NCI-H2171 treated with DMSO at 0.1 percent for 48 hours (cell line): ENCODE measurements at regions not wholly inside any gene's neighbourhood (a gene's known extent, or its start where the extent isn't known, plus 50 kb on each side); places are given as distances from the start of the nearest gene placed in this dataset.
A peak's percentile ranks its signal among the peaks of the same experiment; 100 is the strongest.
"Not testable (repeated sequence)": the region's sequence is repeated elsewhere in the genome, so short reads cannot be mapped to it uniquely, and the experiment has no call there.

Source experiments
- DNase-seq: peaks from one replicate; lab custom pipeline; 2025; lab: John Stamatoyannopoulos, UW

DNA sequence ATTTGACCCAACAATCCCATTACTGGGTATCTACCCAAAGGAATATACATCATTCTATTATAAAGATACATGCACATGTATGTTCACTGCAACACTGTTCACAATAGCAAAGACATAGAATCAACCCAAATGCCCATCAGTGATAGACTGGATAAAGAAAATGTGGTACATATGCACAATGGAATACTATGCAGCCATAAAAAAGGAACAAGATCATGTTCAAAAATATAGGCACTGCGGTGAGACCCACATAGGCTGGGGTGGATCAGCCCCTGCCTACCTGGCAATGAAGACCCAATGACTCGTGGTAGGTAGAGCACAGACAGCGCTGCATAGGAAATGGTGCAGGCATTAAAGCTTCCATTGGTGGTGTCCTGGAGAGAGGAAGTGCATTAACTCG is 88.6 kb upstream of the NFIL3 start:
- DNase-seq: not testable (repeated sequence)

DNA sequence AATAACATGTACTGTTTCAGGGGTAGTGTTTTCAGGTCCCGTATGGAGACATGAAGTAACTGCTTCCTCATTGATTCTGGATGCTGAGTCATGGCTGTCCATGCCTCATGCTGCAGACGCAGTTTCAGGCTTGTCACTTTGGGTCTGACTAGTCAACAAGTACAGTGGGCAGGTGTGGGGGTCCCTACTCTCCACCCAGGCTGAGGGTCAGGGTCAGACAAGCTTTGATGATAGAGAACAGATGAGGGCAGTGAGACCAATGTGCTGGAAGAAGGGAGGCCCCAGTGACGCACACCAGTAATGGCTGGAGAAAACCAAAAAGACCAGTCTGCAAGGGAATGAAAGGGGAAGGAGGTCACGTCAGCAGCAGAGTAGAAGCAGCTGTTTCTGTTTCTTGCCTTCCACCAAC is 80.0 kb upstream of the NFIL3 start:
- DNase-seq: no peak

DNA sequence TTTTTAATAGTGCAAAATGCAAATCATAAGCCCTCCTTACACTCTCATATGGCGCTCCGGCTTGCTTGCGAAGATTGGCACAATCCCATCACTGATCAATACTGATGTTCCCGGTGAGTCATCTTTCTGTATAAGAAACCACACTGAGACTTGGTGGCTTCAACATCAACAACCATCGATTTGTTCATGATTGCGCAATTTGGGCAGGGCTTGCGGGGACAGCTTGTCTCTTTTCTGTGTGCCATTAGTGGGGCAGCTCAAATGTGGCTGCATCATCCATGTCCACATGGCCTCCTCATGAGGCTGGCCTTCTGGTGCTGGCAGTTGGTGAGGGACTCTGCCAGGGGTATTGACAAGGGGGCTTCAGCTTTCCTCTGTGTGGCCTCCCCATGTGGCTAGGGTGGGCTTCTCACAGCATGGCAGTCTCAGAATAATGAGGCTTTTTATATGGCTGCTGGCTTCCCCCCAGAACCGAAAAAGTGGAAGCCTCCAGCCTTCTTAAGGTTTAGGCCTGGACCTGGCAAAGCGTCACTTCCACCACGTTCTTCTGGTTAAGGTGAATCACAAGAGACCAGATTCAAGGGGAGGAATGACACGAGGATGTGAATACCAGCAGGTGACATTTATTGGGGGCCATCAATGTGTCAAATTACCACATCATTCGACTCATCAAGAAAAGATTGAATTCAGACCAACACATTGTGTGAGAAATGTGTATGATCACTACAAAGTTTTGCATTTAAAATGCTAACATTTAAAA is 79.5 kb upstream of the NFIL3 start:
- DNase-seq: no peak

DNA sequence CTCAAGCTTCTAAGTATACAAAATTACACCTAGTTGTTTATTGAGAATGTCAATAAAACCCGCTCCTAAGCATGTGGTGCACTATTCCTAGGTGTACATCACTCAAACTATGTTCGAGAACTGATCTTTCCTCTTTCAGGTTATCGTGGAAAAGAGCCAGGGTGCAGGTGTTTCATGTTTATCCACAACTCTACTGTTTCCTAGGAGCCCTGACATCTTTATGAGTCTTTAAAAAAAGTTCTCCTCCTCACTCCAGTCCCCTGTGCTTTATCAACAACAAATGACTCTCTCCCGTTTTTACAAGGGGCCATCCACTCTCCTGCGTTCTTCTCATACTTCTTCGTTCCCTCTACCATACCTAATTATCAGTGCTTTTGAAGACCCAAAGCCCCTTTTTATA is 78.8 kb upstream of the NFIL3 start:
- no peak for DNase-seq

DNA sequence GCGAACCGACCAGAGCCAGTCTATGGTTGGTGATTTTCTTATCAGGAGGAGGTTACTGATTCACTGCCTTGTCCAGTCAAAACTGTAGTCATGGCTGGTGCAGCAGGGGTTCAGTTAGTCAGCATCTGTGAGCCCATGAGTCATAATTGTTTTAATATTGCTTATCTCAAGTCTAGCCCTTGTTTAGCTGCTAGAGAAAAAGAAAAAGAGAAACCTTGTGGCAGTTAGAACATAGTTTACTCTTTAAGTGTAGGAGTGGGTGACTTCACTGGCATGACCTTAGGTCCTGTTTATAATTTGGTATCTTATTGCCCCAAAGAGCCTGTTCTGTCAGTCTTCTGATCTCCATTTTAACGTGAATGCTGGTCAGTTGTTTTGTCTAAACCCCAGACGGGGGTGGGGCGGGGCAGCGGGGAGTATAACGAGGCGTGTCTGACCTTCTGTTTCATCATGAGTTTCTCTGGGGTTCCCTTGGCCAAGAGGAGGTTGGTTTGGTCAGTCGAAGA is 76.9 kb upstream of the NFIL3 start:
- no peak for DNase-seq

DNA sequence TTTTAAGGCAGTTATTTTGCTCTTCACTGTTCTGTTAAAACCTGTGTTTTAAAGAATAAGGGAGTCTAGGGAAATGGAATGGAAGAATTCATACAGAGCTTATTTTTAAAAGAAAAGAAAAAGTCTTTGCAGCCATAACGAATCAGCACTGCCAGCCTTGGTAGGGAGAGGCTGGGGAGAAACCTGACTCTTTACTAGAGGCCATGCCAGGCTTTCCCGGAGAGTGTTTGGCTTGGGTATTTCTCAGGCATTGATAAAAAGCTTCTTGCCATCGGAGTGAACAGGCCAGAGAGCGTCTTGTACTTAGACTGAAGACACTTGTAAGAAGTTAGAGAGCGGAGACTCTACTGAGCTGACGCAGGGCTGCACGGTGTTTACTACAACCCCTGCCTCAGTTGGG is 72.7 kb upstream of the NFIL3 start:
- no peak for DNase-seq

DNA sequence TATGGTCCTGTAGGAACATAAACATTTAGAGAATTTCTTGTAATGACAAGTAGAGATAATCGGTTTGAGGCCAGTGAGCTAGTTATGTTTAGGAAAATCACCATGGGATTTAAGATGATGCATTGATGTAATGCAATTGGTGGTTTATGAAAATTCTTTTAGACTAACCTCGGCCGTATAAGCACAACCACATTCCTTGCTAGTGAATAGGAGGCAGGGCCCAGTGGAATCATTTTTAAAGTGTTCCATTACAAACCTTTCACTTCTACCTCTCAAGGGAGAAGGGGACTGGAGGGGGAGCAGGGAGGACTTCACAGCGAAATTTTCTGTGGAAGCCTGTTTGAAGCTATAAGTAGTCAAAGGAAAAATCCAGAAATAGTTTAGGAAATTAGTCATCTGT is 71.8 kb upstream of the NFIL3 start:
- no peak for DNase-seq

DNA sequence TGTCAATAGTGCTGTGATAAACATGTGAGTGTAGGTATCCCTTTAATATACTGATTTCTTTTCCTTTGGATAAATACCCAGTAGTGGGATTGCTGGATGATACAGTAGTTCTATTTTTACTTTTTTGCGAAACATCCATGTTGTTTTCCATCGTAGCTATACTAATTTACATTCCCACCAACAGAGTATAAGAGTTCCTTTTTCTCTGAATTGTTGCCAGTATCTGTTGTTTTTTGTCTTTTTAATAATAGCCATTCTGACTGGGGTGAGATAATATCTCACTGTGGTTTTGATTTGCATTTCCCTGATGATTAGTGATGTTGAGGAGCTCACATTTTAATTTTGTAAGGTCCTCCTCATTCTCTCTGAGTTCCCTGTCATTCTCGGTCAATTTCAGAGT is 71.1 kb upstream of the NFIL3 start:
- DNase-seq: no peak

DNA sequence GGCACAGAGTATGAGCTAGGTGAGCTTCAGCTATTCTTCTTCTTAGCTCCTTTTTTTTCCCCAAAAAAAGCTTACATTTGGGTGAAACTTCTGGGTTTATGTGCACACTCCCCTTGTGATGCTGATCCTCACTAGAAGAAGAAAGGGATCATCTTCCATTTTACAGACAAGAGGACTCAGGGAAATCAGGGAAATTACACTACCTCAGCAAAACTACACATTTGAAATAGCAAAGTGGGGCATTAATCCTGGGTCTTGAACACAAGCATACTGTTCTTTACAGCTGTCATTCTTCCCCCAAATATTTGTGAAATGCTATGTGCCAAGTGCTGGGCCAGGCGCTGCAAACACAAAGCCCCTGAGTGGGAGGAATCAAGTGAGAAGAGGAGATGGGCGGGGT is 68.6 kb upstream of the NFIL3 start:
- no peak for DNase-seq

DNA sequence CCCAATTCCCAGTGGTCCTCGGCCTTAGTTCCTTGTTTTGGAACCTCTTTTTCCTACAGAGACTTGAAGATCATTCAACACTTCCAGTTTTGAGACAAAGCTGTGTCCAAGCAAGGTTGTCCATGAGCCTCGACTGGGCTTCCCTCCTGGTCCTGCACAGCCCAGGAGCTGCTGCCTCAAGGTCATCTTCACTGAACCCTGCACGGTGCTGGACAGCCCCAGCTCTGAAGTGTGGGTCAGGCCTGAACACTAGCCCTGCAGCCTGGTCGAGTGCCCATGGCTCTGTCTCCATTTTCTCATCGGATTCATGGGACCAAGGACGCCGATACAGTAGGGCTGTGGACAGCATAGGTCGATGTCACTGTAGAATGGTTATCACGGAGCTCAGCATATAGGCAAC is 68.0 kb upstream of the NFIL3 start:
- DNase-seq: no peak

DNA sequence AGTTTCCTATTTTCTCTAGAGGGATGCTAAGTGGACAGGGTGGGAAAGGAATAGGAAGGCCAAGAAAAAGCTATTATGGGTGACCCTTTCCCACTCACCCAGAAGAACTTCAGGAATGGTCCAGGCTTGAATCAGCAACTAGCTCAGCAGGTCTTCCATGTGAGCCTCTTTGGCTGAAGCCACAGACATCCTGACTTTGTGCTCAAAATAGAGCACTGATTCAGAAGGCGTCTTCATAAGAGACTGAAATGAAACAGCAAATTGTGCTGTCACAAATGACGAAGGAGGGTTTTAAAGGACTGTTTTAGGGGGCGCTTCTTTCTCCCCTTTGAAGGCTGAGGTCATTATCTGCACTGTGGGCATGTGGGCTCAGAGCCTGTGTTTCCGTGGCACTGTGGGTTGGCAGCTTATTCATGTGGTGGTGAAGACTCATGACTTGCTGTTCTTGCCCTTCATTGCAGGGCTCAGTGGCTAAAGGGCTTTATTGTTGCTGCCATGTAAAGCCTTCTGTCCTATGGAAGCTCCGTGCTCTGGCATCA is 65.8 kb upstream of the NFIL3 start:
- no peak for DNase-seq

DNA sequence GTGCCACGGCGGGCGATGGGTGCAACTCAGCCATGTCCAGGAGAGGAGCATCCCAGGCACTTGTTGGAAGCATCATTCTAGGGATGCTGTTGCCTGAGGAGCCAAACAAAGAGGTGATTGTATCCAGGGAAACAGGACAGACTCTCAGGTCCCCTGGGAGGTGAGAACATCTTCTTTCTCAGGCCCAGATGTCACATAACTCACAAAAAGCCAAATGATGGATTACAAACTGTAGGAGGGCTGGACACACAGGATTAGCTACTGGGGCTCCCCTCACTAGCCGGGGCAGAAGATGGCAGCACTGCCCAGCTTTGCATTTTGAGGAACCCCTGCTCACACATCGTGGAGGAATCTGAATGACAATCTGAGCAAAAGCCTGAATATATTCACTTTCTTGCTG is 64.7 kb upstream of the NFIL3 start:
- DNase-seq: peak; percentile 31

DNA sequence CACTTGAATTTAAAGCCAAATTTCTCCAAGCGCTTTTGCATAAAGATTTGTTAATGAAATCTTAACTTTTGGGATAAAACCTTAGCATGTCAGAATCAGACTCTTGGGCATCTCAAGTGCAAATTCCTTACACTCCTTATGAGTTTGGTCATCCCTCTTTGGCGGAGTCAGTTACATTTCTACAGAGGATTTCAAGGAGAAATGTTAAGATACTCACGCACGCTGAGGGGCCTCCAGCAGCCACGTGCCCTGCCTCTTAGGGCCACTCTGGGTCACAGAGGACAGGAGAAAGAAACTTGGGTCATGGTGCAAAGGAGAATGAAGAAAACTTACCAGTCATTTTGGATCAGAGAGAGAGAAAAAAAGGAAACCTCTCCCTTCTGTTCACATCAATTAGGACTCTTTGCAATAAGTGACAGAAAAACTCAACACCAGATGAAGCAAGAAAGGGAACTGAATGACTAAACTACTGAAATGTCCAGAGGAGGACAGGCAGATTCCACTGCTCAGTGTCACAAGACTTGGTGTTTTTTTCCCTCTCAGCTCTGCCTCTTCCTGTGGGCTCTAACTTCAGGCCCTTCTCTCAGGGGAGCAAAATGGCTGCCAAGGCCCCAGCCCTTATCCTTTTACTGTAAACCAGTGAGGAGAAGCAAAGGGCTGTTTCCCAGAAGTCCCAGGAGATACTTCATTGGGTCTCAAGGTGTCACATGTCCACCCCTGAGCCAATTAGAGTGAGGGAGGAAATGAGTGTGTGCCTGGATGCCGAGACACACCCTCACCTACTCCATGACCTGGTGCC is 63.3 kb upstream of the NFIL3 start:
- peak; percentile 32 for DNase-seq

DNA sequence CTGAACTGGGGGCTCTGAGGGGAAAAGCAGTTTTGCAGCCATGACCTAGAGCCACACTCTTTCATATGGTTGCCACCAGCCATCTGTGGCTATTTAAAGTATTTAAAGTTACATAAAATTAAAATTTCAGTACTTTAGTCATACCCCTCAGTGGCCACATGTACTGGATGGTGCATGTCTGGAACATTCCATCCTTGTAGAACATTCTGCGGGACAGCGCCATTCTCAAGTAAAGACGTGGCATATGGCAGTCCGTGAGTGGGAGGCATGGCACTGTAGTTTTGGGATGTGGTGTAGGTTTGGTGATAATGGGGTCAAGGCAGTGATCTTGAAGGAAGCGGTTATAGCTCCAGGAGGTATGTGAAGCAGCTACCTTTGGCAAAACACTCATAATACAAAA is 61.4 kb upstream of the NFIL3 start:
- DNase-seq: no peak

DNA sequence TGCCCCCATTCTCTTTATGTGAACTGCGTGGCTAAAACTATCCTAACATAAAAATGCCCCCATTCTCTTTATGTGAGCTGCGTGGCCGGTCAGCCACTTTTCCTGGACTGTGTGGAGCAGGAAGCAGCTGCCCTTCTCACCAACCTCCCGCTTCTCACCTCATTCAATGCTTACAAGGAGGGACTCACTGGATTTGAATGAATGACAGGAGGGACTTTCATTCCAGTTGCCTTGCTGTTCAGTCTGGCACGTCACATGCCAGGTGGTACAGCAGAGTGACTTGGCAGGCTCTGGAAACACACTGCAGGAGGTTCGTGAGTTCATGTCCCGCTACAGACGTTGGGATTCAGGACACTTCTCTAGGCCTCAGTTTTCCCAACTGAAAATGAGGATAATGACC is 60.2 kb upstream of the NFIL3 start:
- no peak for DNase-seq

DNA sequence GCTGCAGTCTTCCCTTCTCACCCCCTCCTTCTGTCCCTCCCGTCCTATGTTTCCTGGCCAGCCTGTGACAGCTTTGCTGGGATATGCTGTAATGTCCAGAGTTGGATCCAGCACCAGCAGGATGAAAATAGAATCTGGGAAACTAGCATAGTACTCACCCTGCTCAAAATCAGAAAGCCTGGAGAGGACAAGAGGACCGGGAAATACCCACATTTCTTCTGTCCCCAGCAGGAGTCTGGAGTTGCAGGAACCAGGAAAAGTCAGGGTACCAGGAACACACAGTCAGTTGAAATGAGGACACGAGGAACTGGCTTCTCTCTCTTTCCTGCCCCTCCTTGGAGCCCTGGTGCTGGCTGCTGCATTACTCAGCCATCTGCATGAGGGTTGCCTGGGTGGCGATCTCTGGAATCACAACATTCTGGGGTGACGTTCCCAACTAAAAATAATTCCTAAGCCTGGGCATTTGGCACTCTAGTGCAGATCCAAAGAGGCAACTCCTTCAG is 59.6 kb upstream of the NFIL3 start:
- no peak for DNase-seq

DNA sequence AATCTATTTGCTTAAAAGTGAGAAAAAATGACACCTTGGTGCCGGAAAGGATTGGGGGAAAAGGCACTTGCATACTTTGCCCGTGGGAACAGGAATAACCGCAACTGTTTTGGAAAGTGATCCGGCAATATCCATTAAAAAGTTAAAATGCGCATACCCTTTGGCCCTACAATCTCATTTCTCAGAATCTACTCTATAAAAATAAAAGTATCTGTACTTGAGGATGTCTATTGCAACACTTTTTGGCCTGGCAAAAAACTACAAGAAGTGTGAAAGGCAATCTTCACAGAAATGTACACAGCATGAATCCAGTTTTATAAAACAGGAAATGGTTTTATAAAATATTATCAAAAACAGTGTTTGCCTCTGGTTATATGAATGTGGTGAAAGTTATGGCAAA is 58.3 kb upstream of the NFIL3 start:
- DNase-seq: no peak

DNA sequence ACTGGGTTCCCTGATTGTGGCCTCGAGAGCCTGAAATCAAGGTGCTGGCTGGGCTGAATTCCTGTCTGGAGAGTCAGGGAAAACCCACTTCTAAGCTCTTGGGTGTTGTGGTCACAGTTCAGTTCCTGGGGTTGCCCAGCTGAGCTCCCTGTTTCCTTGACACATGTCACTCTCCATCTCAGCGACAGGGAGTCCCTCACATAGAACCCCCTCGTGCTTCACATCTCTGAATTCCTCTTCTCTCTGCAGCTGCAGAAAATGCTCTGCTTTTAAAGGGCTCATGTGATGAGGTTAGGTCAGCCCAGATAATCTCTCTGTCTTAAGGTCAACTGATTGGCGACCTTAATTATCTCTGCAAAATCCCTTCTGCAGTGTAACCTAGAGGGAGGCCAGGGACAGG is 53.5 kb upstream of the NFIL3 start:
- no peak for DNase-seq

DNA sequence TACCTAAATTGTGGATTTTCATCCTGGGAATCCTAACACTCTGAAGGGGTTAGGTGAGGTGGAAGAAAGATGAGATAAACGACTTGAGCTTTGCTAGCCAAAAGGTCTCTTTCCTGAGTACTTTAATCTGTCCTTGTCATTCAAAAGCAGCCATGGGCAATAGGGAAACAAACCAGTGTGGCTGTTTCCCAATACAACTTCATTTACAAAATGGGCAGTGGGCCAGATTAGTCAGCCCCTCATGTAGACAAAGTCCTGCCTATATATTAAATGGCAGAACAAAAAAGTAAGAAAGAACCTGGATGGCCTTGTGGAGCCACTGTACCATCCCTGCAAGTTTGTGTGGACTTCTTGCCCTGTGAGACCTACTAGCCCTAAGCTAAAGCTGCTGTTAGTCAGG is 51.0 kb upstream of the NFIL3 start:
- DNase-seq: no peak
